Transverse colon (tissue), 4 donors: ENCODE measurements at regions not wholly inside any gene's neighbourhood (a gene's known extent, or its start where the extent isn't known, plus 50 kb on each side); places are given as distances from the start of the nearest gene placed in this dataset.

Source experiments
- DNase-seq: peaks from one replicate; pipeline ENCODE4 v3.0.0-alpha.2; 2019
- H3K27ac ChIP-seq, 4 donors: fragments of 200-600 bp; sonication (generic); 2 replicates each; pipeline ENCODE4 v1.5.1; 2016 to 2018; ENCODE audit warnings: inconsistent platforms in 4 of 4
- H3K27me3 ChIP-seq: fragments of 200-600 bp; sonication (generic); 2 replicates; pipeline ENCODE4 v1.5.1; 2017; ENCODE audit warnings: inconsistent platforms
- H3K36me3 ChIP-seq, 4 donors: fragments of 200-600 bp; sonication (generic); 2 replicates each; pipeline ENCODE4 v1.5.1; 2017 to 2019; ENCODE audit warnings: inconsistent platforms in 4 of 4
- H3K4me1 ChIP-seq, 4 donors: fragments of 200-600 bp; sonication (generic); 2 replicates each; pipeline ENCODE4 v1.5.1; 2017 to 2020; ENCODE audit warnings: inconsistent platforms in 4 of 4
- H3K4me3 ChIP-seq, 4 donors: fragments of 200-600 bp; sonication (generic); 1 replicate in 1 of 4; 2 replicates in 3 of 4; pipeline versions ENCODE4 v1.5.1 to v1.6.1; 2017 to 2019; ENCODE audit warnings: inconsistent platforms in 4 of 4
- H3K9me3 ChIP-seq, 2 donors: fragments of 200-600 bp; sonication (generic); 2 replicates each; pipeline ENCODE4 v1.5.1; 2017 to 2019; ENCODE audit warnings: inconsistent platforms in 2 of 2
- EP300 ChIP-seq: sonication (generic); formaldehyde crosslinking; IDR thresholded peaks from one replicate; pipeline ENCODE4 v1.6.1; 2017; ENCODE audit warnings: antibody characterized with exemption, low read depth
- POLR2A ChIP-seq: fragments of 450-650 bp; IDR thresholded peaks from one replicate; pipeline ENCODE4 v1.6.1; 2016; ENCODE audit warnings: antibody characterized with exemption, mild to moderate bottlenecking, moderate library complexity
- POLR2AphosphoS5 ChIP-seq, 3 donors: sonication (generic); formaldehyde crosslinking; IDR thresholded peaks; one replicate each; pipeline ENCODE4 v1.6.1; 2016; ENCODE audit warnings: antibody characterized with exemption in 3 of 3
- WGBS, 2 donors: methylation state at CpG; one replicate each; pipeline ENCODE4 v1.1.5; 2018; ENCODE audit warnings: low coverage in 1 of 2; 5-methylcytosine and 5-hydroxymethylcytosine counted together
- in situ Hi-C, 4 donors: fragments of 200-750 bp; cut with MboI; loops; one replicate each; pipeline versions ENCODE4 v1.15.0 to v1.15.1; 2017; ENCODE audit warnings: low sequenced_read_pairs in 3 of 4, low pct_ligation_motif_present in 1 of 4, low pct_unique_long_range_greater_than_20kb in 1 of 4
- intact Hi-C: fragments of 100-400 bp; cut with DNase I; formaldehyde crosslinking; loops from one replicate; pipeline ENCODE4 v1.15.1; 2023; ENCODE audit warnings: low total_unique reads
- TF ChIP-seq, protein P1 (sequence below), 5 experiments: fragments of 200-600 bp in 3 of 5; fragments of 450-650 bp in 2 of 5; sonication (generic) in 3 of 5; IDR thresholded peaks; 1 replicate in 2 of 5; 2 replicates in 3 of 5; pipeline ENCODE4 v1.5.1; 2016 to 2017; ENCODE audit warnings: antibody characterized with exemption in 5 of 5, inconsistent platforms in 3 of 5, mild to moderate bottlenecking in 2 of 5, moderate library complexity in 1 of 5

DNA sequence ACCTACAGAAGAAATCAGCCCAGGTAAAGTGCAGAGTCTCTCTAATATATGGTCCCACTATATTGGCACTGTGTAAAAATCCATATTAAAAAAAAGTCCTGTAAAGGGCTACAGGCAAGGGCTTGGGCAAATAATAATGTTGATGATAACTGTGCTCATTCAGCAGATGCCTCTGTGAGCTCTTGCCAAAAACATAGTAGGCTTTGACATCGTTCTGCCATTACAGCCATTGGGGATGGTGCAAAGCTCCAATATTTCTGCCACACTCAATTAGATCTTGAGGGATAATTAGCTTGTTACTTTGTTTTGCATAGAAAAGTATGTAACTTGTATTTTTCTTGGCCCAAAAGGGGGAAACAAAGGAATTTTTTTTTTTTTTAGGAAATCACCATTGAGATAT lies 645.5 kb upstream of the FAM241A start:
- intact Hi-C loops = loop anchor here (5.0 kb wide), 1 partner anchor 612 kb away; no protein-coding TSS in a partner anchor
- WGBS, 2 donors = 60 to 80% methylated on average over 1 of the region's 1 CpG
- no peak overlapping the region for H3K4me3 ChIP-seq
- in situ Hi-C loops = no loop called here
- no peak for DNase-seq
- H3K36me3 ChIP-seq = no peaks in the 10 kb centered on the region
- no peaks in the 10 kb centered on the region for H3K4me1 ChIP-seq
- H3K27ac ChIP-seq = no peak overlapping the region
- TF ChIP-seq POLR2AphosphoS5 (IDR thresholded peaks at IDR 0.05) = no peak
- H3K27me3 ChIP-seq = no peaks in the 10 kb centered on the region
- no peaks in the 10 kb centered on the region for H3K9me3 ChIP-seq

DNA sequence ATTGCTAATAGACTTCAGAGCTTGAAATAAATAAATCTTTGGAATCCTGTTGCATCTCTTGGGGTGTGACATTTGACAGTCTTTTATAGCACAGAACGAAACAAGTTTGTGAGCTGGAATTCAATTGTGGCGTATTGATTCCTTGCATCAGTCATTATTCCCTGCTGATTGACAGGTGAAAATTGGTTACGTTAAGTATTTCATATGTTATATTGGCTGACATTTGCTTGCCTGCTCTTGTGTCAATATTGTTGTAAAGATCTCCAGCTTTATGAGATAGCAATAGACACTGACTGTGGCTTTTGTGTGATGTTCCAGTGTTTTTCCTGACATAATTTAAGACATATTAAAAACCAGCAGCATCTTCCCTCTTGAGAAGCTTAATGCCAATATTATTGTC lies 644.4 kb upstream of the FAM241A start:
- 64 to 78% methylated on average over 3 of the region's 3 CpGs for WGBS, 2 donors
- H3K4me3 ChIP-seq = no peak overlapping the region
- in situ Hi-C loops (no loop called here), intact Hi-C loops (no loop called here)
- H3K27me3 ChIP-seq = no peaks in the 10 kb centered on the region
- no peak overlapping the region for H3K27ac ChIP-seq
- no peaks in the 10 kb centered on the region for H3K36me3 ChIP-seq
- TF ChIP-seq POLR2AphosphoS5 (IDR thresholded peaks at IDR 0.05) (no peak), POLR2A (no peak), EP300 (no peak)
- TF ChIP-seq, protein P1, sequence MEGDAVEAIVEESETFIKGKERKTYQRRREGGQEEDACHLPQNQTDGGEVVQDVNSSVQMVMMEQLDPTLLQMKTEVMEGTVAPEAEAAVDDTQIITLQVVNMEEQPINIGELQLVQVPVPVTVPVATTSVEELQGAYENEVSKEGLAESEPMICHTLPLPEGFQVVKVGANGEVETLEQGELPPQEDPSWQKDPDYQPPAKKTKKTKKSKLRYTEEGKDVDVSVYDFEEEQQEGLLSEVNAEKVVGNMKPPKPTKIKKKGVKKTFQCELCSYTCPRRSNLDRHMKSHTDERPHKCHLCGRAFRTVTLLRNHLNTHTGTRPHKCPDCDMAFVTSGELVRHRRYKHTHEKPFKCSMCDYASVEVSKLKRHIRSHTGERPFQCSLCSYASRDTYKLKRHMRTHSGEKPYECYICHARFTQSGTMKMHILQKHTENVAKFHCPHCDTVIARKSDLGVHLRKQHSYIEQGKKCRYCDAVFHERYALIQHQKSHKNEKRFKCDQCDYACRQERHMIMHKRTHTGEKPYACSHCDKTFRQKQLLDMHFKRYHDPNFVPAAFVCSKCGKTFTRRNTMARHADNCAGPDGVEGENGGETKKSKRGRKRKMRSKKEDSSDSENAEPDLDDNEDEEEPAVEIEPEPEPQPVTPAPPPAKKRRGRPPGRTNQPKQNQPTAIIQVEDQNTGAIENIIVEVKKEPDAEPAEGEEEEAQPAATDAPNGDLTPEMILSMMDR (IDR thresholded peaks at IDR 0.05) = no peak
- DNase-seq = no peak
- H3K9me3 ChIP-seq = no peaks in the 10 kb centered on the region
- no peaks in the 10 kb centered on the region for H3K4me1 ChIP-seq

DNA sequence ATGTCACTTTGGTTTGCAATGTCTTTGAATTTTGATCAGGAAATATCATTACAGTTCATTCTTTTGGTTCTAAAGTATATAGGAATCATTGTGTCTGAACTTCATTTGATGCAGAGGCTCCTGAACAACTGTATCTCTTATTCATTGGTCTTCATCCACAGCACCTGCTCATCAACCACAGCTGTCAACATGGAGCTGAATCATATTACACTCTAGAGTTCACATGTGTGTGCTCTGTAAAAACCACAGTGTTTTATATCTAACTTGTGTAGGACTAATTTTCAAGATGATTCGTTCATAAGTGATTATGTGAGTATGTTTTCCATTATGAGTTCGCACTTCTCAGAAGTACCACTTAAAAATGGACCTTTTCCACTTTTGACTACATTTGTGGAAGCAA lies 643.3 kb upstream of the FAM241A start:
- Histone ChIP-seq H3K9me3 (no peaks in the 10 kb centered on the region), H3K27me3 (no peaks in the 10 kb centered on the region), H3K4me3 (no peak overlapping the region), H3K36me3 (no peaks in the 10 kb centered on the region), H3K4me1 (no peaks in the 10 kb centered on the region), H3K27ac (no peak overlapping the region)
- TF ChIP-seq EP300 (no peak), POLR2AphosphoS5 (IDR thresholded peaks at IDR 0.05) (no peak), POLR2A (no peak)
- TF ChIP-seq, protein P1 (IDR thresholded peaks at IDR 0.05) = no peak
- DNase-seq = no peak
- WGBS, 2 donors = 71 to 74% methylated on average over 2 of the region's 2 CpGs
- intact Hi-C loops = no loop called here
- in situ Hi-C loops = no loop called here

DNA sequence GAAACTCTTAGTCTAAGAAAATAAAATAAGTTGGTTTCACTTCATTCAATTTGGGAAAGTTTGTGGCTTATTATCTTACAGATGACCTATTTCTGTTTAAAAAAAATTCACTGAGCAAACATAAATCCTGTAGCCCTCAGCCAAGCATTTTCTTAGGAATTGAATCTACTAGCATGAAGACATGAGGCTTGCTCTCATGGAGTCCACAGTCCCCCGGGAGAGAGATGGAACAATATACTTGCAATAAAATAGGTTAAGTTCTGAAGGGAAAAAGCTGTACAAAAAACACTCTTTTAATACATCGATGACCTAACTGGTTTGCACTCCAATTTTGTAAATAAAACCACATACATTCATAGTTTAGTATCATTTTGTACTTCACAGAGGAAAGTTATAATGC lies 642.6 kb upstream of the FAM241A start:
- H3K27ac ChIP-seq = no peak overlapping the region
- no peak for DNase-seq
- no peaks in the 10 kb centered on the region for H3K27me3 ChIP-seq
- intact Hi-C loops (no loop called here), in situ Hi-C loops (no loop called here)
- H3K4me3 ChIP-seq = no peak overlapping the region
- TF ChIP-seq POLR2A = no peak
- TF ChIP-seq POLR2AphosphoS5 (IDR thresholded peaks at IDR 0.05) = no peak
- TF ChIP-seq, protein P1 (IDR thresholded peaks at IDR 0.05) = no peak
- TF ChIP-seq EP300 = no peak
- H3K4me1 ChIP-seq = no peaks in the 10 kb centered on the region
- 80 to 82% methylated on average over 2 of the region's 2 CpGs for WGBS, 2 donors
- H3K9me3 ChIP-seq = no peaks in the 10 kb centered on the region
- no peaks in the 10 kb centered on the region for H3K36me3 ChIP-seq

DNA sequence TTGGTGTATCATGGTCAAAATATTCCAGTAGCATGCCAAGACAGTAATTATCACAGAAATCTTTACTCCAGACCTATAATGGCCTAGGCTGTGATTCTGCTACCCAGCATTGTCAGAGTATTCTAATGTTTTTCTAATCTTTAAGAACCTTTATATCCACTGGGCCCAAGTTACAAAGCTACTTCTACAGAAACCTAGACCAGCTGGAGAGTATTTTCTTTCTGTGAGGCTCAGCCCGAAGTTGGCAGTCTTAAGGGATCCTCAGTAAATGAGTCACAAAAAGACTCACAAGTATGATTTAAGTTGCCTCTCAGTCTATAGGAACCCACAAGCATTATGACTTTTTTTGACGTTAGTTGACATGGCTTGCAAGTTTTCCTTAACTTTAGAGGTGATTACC lies 638.5 kb upstream of the FAM241A start:
- H3K27me3 ChIP-seq = no peaks in the 10 kb centered on the region
- WGBS, 2 donors = 60 to 83% methylated on average over 2 of the region's 2 CpGs
- in situ Hi-C loops = no loop called here
- intact Hi-C loops = no loop called here
- H3K36me3 ChIP-seq = no peaks in the 10 kb centered on the region
- H3K27ac ChIP-seq = no peak overlapping the region
- H3K4me1 ChIP-seq = no peaks in the 10 kb centered on the region
- TF ChIP-seq POLR2AphosphoS5 (IDR thresholded peaks at IDR 0.05) (no peak), POLR2A (no peak), EP300 (no peak)
- TF ChIP-seq, protein P1 (IDR thresholded peaks at IDR 0.05) = no peak
- H3K4me3 ChIP-seq = no peak overlapping the region
- DNase-seq = no peak
- no peaks in the 10 kb centered on the region for H3K9me3 ChIP-seq
